D721Med (cell line): ENCODE measurements at regions not wholly inside any gene's neighbourhood (a gene's known extent, or its start where the extent isn't known, plus 50 kb on each side); places are given as distances from the start of the nearest gene placed in this dataset.

ENCODE experiments used
- DNase-seq: peaks from one replicate; pipeline ENCODE4 v3.0.0; 2011; ENCODE audit warnings: low spot score; ENCODE audit not compliant: insufficient read length
- FAIRE-seq: peaks from 2 replicates; lab custom pipeline; 2011; peaks lifted over from hg19 to GRCh38; lab: Jason Lieb, UNC
- TF ChIP-seq, protein P1 (sequence below): IDR thresholded peaks from 2 replicates; pipeline ENCODE4 v1.5.1; 2012; ENCODE audit warnings: mild to moderate bottlenecking, control low read depth; ENCODE audit not compliant: insufficient read depth; ENCODE audit errors: missing control alignments

DNA sequence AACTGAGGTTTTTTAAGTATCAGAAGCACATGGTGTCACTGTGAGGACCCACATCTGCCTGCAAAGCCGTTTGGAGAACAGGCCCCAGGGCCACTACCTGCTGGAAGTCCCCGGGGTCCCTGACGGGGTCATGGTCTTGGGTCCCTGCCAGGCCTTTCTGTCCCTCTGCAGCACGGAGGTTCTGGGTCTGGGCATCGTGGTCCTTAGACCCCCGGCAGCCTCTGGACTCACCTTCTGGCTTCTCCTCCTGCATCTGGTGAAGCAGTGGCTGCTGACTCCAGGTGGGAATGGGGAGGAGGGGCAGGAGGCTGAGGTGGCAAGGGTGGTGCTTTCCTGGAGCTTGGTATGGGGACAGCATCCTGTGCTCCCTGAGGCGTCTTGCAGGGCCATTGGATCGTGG, 198.6 kb downstream of the TEX29 start:
- TF ChIP-seq, protein P1, sequence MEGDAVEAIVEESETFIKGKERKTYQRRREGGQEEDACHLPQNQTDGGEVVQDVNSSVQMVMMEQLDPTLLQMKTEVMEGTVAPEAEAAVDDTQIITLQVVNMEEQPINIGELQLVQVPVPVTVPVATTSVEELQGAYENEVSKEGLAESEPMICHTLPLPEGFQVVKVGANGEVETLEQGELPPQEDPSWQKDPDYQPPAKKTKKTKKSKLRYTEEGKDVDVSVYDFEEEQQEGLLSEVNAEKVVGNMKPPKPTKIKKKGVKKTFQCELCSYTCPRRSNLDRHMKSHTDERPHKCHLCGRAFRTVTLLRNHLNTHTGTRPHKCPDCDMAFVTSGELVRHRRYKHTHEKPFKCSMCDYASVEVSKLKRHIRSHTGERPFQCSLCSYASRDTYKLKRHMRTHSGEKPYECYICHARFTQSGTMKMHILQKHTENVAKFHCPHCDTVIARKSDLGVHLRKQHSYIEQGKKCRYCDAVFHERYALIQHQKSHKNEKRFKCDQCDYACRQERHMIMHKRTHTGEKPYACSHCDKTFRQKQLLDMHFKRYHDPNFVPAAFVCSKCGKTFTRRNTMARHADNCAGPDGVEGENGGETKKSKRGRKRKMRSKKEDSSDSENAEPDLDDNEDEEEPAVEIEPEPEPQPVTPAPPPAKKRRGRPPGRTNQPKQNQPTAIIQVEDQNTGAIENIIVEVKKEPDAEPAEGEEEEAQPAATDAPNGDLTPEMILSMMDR: no peak
- no peak for FAIRE-seq

DNA sequence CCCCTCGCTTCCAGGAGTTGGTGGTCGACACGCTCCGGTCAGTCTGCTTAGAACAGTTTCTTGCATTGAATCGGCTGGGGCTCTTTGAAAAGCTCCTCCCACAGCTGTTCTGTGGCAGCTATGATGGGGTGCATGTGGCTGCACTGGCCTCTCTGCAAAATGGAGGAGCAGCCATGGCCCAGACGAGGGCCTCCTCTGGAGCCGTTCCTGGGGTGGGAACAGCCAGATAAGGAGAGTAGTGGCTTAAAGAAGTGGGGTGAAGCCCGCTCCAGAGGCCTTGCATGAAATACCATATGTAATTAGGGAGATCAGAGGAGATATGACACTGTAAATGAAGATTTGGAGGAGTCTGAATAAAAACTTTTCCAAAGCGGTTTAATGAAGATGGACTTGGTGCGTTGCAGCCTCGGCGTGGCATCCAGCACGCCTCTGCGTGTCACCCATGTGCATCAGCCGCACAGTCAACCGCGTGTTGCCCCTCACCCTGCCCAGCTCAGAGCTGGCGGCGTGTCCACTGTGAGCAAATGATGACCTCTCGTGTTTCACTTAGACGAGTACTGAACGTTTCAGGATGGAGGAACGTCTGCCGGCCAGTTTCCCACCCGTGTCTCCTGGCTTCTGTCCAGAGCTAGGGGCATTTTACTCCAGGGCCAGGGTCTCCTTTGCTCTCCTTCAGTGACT, 199.2 kb downstream of the TEX29 start:
- DNase-seq (no peak), FAIRE-seq (no peak)
- TF ChIP-seq, protein P1: no peak

More for the DNA sequence above, 198.6 kb downstream of the TEX29 start:
- no peak for DNase-seq

DNA sequence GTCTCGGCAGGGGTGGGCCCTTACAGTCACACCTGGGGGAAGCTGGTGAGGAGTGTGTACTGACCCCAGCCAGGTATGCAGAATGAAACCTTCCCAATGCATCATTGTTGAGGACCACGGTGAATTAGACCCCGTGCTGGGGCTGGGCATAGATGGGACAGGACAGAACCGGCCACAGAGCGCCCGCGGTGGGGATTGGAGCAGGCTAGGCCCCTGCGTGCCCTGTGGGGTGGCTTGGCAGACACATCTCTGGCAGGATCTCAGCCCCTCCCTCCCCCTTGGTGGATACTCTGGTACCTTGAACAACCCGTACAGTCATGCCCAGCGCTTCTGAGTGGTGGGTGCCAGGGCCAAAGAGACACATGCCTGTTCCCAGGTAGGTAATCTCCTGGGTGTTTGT, 200.6 kb downstream of the TEX29 start:
- FAIRE-seq (no peak), DNase-seq (no peak)
- TF ChIP-seq, protein P1: no peak

DNA sequence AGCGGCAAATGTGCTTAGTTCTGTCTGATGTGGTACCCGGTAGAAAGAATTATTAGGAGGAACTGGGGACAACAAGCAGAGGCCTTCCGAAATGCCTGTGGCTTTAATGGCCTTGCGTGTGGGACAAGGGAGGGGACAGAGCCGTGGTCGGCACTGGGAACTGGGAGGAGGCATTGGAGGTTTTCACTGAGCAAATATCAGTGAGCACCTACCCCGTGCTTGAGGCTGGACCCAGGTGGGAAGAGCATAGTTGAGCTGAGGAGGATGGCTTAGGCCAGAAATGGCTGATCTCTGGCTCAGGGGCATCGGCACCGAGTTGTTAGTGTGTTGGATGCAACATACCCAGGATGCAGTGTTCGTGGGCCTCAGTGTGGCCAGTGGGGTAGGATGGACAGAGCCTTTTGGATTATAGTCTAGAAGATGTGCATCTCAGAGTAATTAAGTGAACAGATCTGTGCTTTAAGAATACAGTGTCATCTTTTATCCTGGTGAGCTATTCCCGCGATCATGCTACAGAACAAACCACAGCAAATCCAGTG, 201.3 kb downstream of the TEX29 start:
- no peak for FAIRE-seq
- no peak for DNase-seq
- TF ChIP-seq, protein P1: no peak

DNA sequence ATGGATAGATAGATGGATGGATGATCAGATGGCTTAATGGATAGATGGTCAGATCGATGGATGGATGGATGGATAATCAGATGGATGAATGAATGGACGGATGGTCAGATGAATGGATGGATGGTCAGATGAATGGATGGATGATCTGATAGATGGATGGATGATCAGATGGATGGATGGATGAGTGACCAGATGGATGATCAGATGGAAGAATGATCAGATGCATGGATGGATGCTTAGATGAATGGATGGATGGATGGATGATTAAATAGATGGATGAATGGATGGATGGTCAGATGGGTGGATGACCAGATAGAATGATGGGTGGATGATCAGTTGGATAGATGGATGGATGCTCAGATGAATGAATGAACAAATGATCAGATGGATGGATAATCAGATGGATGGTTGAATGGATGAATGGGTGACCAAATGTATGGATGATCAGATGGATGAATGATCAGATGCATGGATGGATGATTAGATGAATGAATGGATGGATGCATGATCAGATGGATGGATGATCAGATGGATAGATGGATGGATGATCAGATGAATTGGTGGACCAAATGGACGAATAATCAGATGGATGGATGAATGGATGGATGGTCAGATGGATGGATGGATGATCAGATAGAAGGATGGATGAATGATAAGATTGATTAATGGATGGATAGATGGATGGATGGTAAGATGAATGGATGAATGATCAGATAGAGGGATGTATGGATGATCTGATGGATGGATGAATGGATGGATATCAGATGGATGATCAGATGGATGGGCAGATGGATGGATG, 205.1 kb downstream of the TEX29 start:
- no peak for DNase-seq
- TF ChIP-seq, protein P1: no peak
- no peak for FAIRE-seq

DNA sequence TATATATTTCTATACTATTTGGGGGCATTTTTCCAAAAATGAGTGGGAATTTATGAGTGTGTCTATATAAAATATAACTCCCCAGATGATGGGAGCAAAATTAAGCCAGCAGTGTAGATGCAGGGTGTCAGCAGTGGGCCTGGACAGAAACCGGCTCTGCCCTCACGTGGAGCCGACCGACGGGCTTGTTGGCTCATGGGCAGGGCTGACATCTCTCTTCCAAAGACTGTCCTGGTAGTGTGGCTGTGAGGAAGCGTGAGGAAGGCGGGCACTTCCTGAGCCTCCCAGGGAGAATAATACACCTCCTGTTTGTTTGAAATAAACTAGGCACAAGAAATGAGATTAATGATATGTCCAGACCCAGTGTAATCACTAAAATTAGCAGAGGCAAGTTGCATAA, 206.5 kb downstream of the TEX29 start:
- FAIRE-seq: no peak
- DNase-seq: no peak
- TF ChIP-seq, protein P1: no peak
